SKM-1 (cell line): ENCODE measurements at regions not wholly inside any gene's neighbourhood (a gene's known extent, or its start where the extent isn't known, plus 50 kb on each side); places are given as distances from the start of the nearest gene placed in this dataset.

Experiments
- DNase-seq: peaks from one replicate; lab custom pipeline; 2025; ENCODE audit not compliant: unreplicated experiment; lab: John Stamatoyannopoulos, UW

DNA sequence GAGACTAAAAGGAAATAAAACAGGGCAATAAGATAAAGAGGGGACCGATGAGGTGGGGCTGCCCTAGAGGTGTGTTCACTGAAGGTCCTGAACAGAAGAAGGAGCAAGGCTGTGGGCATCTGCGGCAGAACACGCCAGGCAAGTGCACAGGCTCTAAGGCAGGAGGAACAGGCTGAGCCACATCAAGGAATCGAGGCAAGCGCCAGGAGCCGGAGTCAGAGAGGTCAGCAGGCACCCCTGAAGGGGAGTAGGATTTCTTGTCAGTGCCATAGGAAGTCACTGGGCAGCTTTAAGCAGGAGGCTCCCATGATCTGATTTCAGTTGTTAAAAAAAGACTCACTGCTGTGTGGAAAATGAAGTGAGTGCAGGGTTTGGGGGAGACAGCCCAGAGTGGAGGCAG, 186.5 kb downstream of the KATNIP start:
- no peak for DNase-seq

- DNase-seq, result no peak
Measured at GRCh38 chr16:27737513-27737912, 187.6 kb downstream of the KATNIP start.
